IMR-90 (cell line): ENCODE measurements at regions not wholly inside any gene's neighbourhood (a gene's known extent, or its start where the extent isn't known, plus 50 kb on each side); places are given as distances from the start of the nearest gene placed in this dataset.

ENCODE experiments used
- ATAC-seq: fragments of 200-7000 bp; cut with Tn5 transposase; 2 replicates; pipeline ENCODE4 v1.9.1; 2020; ENCODE audit warnings: low read depth, mild to moderate bottlenecking, moderate library complexity
- BruUV-seq: library from RNA; stranded (reverse); fragments of 400-500 nt; replicated peaks from 2 replicates; lab custom pipeline; 2021; lab: Mats Ljungman, UMichigan
- CTCF ChIA-PET: fragments of 300-600 bp; formaldehyde crosslinking; extraction: SDS; loops from one replicate; lab custom pipeline; 2021; ENCODE audit warnings: antibody characterized with exemption; lab: Yijun Ruan, JAX
- POLR2A ChIA-PET: fragments of 300-600 bp; sonication (Branson Sonifier 250); formaldehyde crosslinking; loops from one replicate; lab custom pipeline; 2022; ENCODE audit warnings: antibody characterized with exemption; ENCODE audit not compliant: unreplicated experiment; lab: Charles Lee
- DNase-seq: peaks from one replicate; pipeline ENCODE4 v3.0.0; 2013
- H2AFZ ChIP-seq: replicated peaks from 2 replicates; pipeline ENCODE3; 2013; ENCODE audit warnings: low read length, mild to moderate bottlenecking; ENCODE audit not compliant: poor library complexity
- H2AK5ac ChIP-seq: 2 replicates; pipeline ENCODE4 v1.6.1; 2013; ENCODE audit warnings: low read depth, low read length, inconsistent platforms
- H2AK9ac ChIP-seq: replicated peaks from 2 replicates; pipeline ENCODE3; 2013; ENCODE audit warnings: mild to moderate bottlenecking, low read depth, low read length, moderate library complexity; ENCODE audit not compliant: poor library complexity
- H2BK120ac ChIP-seq: 2 replicates; pipeline ENCODE4 v1.6.1; 2013; ENCODE audit warnings: low read depth, low read length, inconsistent platforms
- H2BK15ac ChIP-seq: 3 replicates; pipeline ENCODE4 v1.6.1; 2013; ENCODE audit warnings: low read depth, low read length, inconsistent platforms
- H2BK20ac ChIP-seq: 2 replicates; pipeline ENCODE4 v1.6.1; 2013; ENCODE audit warnings: low read depth, mild to moderate bottlenecking, inconsistent platforms, low read length, moderate library complexity
- H2BK5ac ChIP-seq: 2 replicates; pipeline ENCODE4 v1.6.1; 2013; ENCODE audit warnings: mild to moderate bottlenecking, low read depth, low read length, inconsistent platforms; ENCODE audit not compliant: poor library complexity, severe bottlenecking
- H3K14ac ChIP-seq: replicated peaks from 2 replicates; pipeline ENCODE4 v1.6.1; 2013; ENCODE audit warnings: low read depth, low read length, inconsistent platforms
- H3K18ac ChIP-seq: 2 replicates; pipeline ENCODE4 v1.6.1; 2013; ENCODE audit warnings: low read depth, low read length, control low read depth
- H3K23ac ChIP-seq: 2 replicates; pipeline ENCODE4 v1.6.1; 2013; ENCODE audit warnings: low read depth, low read length, inconsistent platforms
- H3K27ac ChIP-seq: 2 replicates; pipeline ENCODE4 v1.5.1; 2013; ENCODE audit warnings: mild to moderate bottlenecking, control low read depth, low read length; ENCODE audit not compliant: insufficient read depth
- H3K27me3 ChIP-seq: 2 replicates; pipeline ENCODE4 v1.6.1; 2013; ENCODE audit warnings: low read length; ENCODE audit not compliant: control insufficient read depth, insufficient read depth
- H3K36me3 ChIP-seq: 2 replicates; pipeline ENCODE4 v1.6.1; 2013; ENCODE audit warnings: low read length, mixed read lengths; ENCODE audit not compliant: control insufficient read depth, insufficient read depth
- H3K4ac ChIP-seq: 2 replicates; pipeline ENCODE4 v1.6.1; 2013; ENCODE audit warnings: low read depth, low read length, inconsistent platforms
- H3K4me1 ChIP-seq: 2 replicates; pipeline ENCODE4 v1.6.1; 2013; ENCODE audit warnings: low read length, mixed read lengths; ENCODE audit not compliant: control insufficient read depth, insufficient read depth
- H3K4me2 ChIP-seq: 2 replicates; pipeline ENCODE4 v1.6.1; 2013; ENCODE audit warnings: low read depth, mild to moderate bottlenecking, control low read depth, low read length, moderate library complexity
- H3K4me3 ChIP-seq: 2 replicates; pipeline ENCODE4 v1.5.1; 2013; ENCODE audit warnings: low read depth, mild to moderate bottlenecking, control low read depth, low read length, moderate library complexity; ENCODE audit not compliant: insufficient read depth
- H3K56ac ChIP-seq: 2 replicates; pipeline ENCODE4 v1.6.1; 2013; ENCODE audit warnings: low read length, inconsistent platforms; ENCODE audit not compliant: insufficient read depth; ENCODE audit errors: extremely low read depth
- H3K79me1 ChIP-seq, 2 experiments: 2 replicates each; pipeline ENCODE4 v1.6.1; 2013; ENCODE audit warnings: low read length in 2 of 2, inconsistent platforms in 1 of 2, low read depth in 1 of 2
- H3K9ac ChIP-seq: 2 replicates; pipeline ENCODE4 v1.6.1; 2013; ENCODE audit warnings: low read depth, low read length, control low read depth
- H3K9me1 ChIP-seq: 2 replicates; pipeline ENCODE4 v1.6.1; 2013; ENCODE audit warnings: low read length, inconsistent platforms; ENCODE audit not compliant: insufficient read depth
- H3K9me3 ChIP-seq: 2 replicates; pipeline ENCODE4 v1.6.1; 2013; ENCODE audit warnings: low read length; ENCODE audit not compliant: control insufficient read depth, insufficient read depth
- H4K20me1 ChIP-seq: 2 replicates; pipeline ENCODE4 v1.6.1; 2013; ENCODE audit warnings: low read length, inconsistent platforms; ENCODE audit not compliant: insufficient read depth
- H4K5ac ChIP-seq: 2 replicates; pipeline ENCODE4 v1.6.1; 2013; ENCODE audit warnings: mild to moderate bottlenecking, low read depth, low read length, control low read depth
- H4K8ac ChIP-seq, 2 experiments: 2 replicates each; pipeline ENCODE4 v1.6.1; 2013; ENCODE audit warnings: low read depth in 2 of 2, low read length in 2 of 2, control low read depth in 1 of 2, inconsistent platforms in 1 of 2
- H4K91ac ChIP-seq: 2 replicates; pipeline ENCODE4 v1.6.1; 2013; ENCODE audit warnings: low read depth, low read length, inconsistent platforms; ENCODE audit not compliant: insufficient read depth
- BHLHE40 ChIP-seq: fragments of 150-350 bp; IDR thresholded peaks from 2 replicates; pipeline ENCODE4 v1.6.1; 2016; ENCODE audit warnings: mild to moderate bottlenecking, low read depth, low read length
- CEBPB ChIP-seq: IDR thresholded peaks from 2 replicates; pipeline ENCODE4 v1.6.1; 2012; ENCODE audit warnings: low read depth, low read length, improper control_type of control experiment
- CHD1 ChIP-seq: IDR thresholded peaks from 2 replicates; pipeline ENCODE4 v1.6.1; 2012; ENCODE audit warnings: low read depth, low read length, improper control_type of control experiment
- ELK1 ChIP-seq: fragments of 150-350 bp; IDR thresholded peaks from 2 replicates; pipeline ENCODE4 v1.6.1; 2016; ENCODE audit warnings: low read depth, mild to moderate bottlenecking, low read length, moderate library complexity, borderline replicate concordance
- FOS ChIP-seq: fragments of 150-350 bp; IDR thresholded peaks from 2 replicates; pipeline ENCODE4 v1.6.1; 2016; ENCODE audit warnings: low read depth, low read length
- MAFK ChIP-seq: IDR thresholded peaks from 2 replicates; pipeline ENCODE4 v1.6.1; 2012; ENCODE audit warnings: low read depth, low read length, improper control_type of control experiment
- MAZ ChIP-seq: IDR thresholded peaks from 2 replicates; pipeline ENCODE4 v1.6.1; 2012; ENCODE audit warnings: low read depth, mild to moderate bottlenecking, low read length, improper control_type of control experiment, moderate library complexity, borderline replicate concordance
- MXI1 ChIP-seq: IDR thresholded peaks from 2 replicates; pipeline ENCODE4 v1.6.1; 2012; ENCODE audit warnings: low read depth, mild to moderate bottlenecking, low read length, moderate library complexity, borderline replicate concordance
- NFE2L2 ChIP-seq: fragments of 150-350 bp; IDR thresholded peaks from 2 replicates; pipeline ENCODE4 v1.6.1; 2016; ENCODE audit warnings: low read depth, mild to moderate bottlenecking, low read length
- POLR2A ChIP-seq: IDR thresholded peaks from 2 replicates; pipeline ENCODE4 v1.6.1; 2012; ENCODE audit warnings: mild to moderate bottlenecking, low read depth, low read length
- RAD21 ChIP-seq: IDR thresholded peaks from 2 replicates; pipeline ENCODE4 v1.6.1; 2012; ENCODE audit warnings: low read length, improper control_type of control experiment
- RFX5 ChIP-seq: IDR thresholded peaks from 2 replicates; pipeline ENCODE4 v1.8.0; 2012; ENCODE audit warnings: low read depth, mild to moderate bottlenecking, low read length, moderate library complexity
- SMC3 ChIP-seq: fragments of 150-350 bp; IDR thresholded peaks from 2 replicates; pipeline ENCODE4 v1.6.1; 2016; ENCODE audit warnings: low read depth, mild to moderate bottlenecking, antibody characterized with exemption, low read length, moderate library complexity
- USF2 ChIP-seq: fragments of 150-350 bp; IDR thresholded peaks from 2 replicates; pipeline ENCODE4 v1.6.1; 2017; ENCODE audit warnings: mild to moderate bottlenecking, antibody characterized with exemption, low read length, low read depth
- dilution Hi-C: fragments of 300-500 bp; cut with HindIII; formaldehyde crosslinking; loops from one replicate; pipeline ENCODE4 v1.14.3; 2018; ENCODE audit warnings: low sequenced_read_pairs; ENCODE audit not compliant: unreplicated experiment
- in situ Hi-C: fragments of 300-500 bp; cut with MboI; formaldehyde crosslinking; loops from 3 replicates; pipeline ENCODE4 v1.14.3; 2019; ENCODE audit warnings: low sequenced_read_pairs, inconsistent platforms, mixed read lengths
- intact Hi-C: fragments of 100-400 bp; cut with micrococcal nuclease; formaldehyde crosslinking; loops from 2 replicates; pipeline ENCODE4 v1.10.0; 2022
- TF ChIP-seq, protein P1 (sequence below): conservative IDR thresholded peaks from 2 replicates; pipeline ENCODE4 v1.5.1; 2012; ENCODE audit warnings: mild to moderate bottlenecking, low read depth, low read length, improper control_type of control experiment

DNA sequence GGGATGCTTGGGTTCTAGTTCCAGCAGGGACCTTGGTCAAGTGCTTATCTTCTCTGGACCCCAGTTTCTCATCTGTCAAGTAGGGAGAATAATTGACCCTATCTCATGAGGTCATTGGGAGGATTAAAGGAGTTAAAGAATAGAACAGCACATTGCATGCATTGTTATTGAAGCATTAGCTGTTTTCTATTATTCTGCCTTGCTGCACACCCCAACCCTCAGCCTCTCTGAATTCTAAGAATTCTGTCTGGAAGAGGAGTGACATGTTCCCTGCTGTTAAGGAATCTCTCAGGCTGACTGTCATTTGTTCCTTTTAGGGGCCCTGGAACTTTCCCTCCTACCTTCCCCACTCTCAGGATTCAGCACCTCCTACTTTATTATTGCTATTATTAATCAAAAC is 73.9 kb downstream of the NENF start:
- DNase-seq, result no peak
- Histone ChIP-seq H3K36me3 (no peaks in the 10 kb centered on the region), H4K20me1 (no peaks in the 10 kb centered on the region), H3K27ac (no peak overlapping the region), H2AK5ac (no peak overlapping the region), H3K4me1 (no peaks in the 10 kb centered on the region), H2BK15ac (no peak overlapping the region), H3K9ac (no peak overlapping the region), H2BK5ac (no peak overlapping the region), H3K27me3 (peaks cover under 1% of the 10 kb centered on the region; the same call in 1 of the 2 replicates), H3K4me2 (no peak overlapping the region), H3K18ac (no peak overlapping the region), H3K9me1 (no peaks in the 10 kb centered on the region), H4K8ac (no peak overlapping the region), H4K5ac (no peak overlapping the region), H3K9me3 (no peaks in the 10 kb centered on the region), H4K91ac (no peak overlapping the region), H3K4ac (no peak overlapping the region), H2BK20ac (no peak overlapping the region), H3K4me3 (no peak overlapping the region), H3K56ac (no peak overlapping the region), H2BK120ac (no peak overlapping the region), H3K14ac (no peak overlapping the region), H3K23ac (no peak overlapping the region), H2AK9ac (no peak overlapping the region), H3K79me1 (no peaks in the 10 kb centered on the region), H2AFZ (no peak overlapping the region)
- in situ Hi-C loops, result no loop called here
- ChIA-PET POLR2A (no interaction called here), CTCF (no interaction called here)
- ATAC-seq, result no peak
- intact Hi-C loops, result no loop called here
- dilution Hi-C loops, result no loop called here
- TF ChIP-seq USF2 (no peak), RFX5 (no peak), SMC3 (no peak), NFE2L2 (no peak), MAZ (no peak), CEBPB (no peak), POLR2A (no peak), FOS (no peak), CHD1 (no peak), MXI1 (no peak), BHLHE40 (no peak), RAD21 (no peak), MAFK (no peak), ELK1 (no peak)
- TF ChIP-seq, protein P1, sequence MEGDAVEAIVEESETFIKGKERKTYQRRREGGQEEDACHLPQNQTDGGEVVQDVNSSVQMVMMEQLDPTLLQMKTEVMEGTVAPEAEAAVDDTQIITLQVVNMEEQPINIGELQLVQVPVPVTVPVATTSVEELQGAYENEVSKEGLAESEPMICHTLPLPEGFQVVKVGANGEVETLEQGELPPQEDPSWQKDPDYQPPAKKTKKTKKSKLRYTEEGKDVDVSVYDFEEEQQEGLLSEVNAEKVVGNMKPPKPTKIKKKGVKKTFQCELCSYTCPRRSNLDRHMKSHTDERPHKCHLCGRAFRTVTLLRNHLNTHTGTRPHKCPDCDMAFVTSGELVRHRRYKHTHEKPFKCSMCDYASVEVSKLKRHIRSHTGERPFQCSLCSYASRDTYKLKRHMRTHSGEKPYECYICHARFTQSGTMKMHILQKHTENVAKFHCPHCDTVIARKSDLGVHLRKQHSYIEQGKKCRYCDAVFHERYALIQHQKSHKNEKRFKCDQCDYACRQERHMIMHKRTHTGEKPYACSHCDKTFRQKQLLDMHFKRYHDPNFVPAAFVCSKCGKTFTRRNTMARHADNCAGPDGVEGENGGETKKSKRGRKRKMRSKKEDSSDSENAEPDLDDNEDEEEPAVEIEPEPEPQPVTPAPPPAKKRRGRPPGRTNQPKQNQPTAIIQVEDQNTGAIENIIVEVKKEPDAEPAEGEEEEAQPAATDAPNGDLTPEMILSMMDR, result no peak
- no TSS peak for BruUV-seq
